ENCODE measurements at regions not wholly inside any gene's neighbourhood (a gene's known extent, or its start where the extent isn't known, plus 50 kb on each side); places are given as distances from the start of the nearest gene placed in this dataset.

DNA sequence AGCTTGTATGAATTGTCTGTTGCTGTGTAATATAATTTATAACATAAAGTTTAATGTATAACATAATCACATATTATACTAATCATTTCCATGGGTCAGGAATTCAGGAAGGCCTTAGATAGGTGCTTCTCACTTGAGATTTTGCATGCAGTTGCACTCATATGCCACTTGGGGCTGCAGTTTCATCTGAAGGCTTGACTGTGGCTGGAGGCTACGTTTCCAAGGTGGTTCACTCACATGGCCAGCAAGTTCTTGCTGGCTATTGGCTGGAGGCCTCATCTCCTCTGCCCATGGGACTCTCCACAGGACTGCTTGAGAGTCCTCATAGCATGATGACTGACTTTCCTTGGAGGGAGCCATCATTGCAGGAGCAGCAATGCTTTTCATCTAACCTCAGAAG, 53.4 kb upstream of the STX18 start:
- TF ChIP-seq, protein P1, sequence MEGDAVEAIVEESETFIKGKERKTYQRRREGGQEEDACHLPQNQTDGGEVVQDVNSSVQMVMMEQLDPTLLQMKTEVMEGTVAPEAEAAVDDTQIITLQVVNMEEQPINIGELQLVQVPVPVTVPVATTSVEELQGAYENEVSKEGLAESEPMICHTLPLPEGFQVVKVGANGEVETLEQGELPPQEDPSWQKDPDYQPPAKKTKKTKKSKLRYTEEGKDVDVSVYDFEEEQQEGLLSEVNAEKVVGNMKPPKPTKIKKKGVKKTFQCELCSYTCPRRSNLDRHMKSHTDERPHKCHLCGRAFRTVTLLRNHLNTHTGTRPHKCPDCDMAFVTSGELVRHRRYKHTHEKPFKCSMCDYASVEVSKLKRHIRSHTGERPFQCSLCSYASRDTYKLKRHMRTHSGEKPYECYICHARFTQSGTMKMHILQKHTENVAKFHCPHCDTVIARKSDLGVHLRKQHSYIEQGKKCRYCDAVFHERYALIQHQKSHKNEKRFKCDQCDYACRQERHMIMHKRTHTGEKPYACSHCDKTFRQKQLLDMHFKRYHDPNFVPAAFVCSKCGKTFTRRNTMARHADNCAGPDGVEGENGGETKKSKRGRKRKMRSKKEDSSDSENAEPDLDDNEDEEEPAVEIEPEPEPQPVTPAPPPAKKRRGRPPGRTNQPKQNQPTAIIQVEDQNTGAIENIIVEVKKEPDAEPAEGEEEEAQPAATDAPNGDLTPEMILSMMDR (IDR thresholded peaks at IDR 0.05): no peak
- no peak for TF ChIP-seq POLR2A (IDR thresholded peaks at IDR 0.05)

All from esophagus squamous epithelium (tissue), 4 donors.